AG04449 (cell line): ENCODE measurements at regions not wholly inside any gene's neighbourhood (a gene's known extent, or its start where the extent isn't known, plus 50 kb on each side); places are given as distances from the start of the nearest gene placed in this dataset.
A peak's percentile ranks its signal among the peaks of the same experiment; 100 is the strongest.

ENCODE experiments used
- CTCF ChIA-PET: fragments of 350-600 bp; formaldehyde crosslinking; extraction: SDS; loops from one replicate; lab custom pipeline; 2021; ENCODE audit warnings: antibody characterized with exemption; lab: Yijun Ruan, JAX
- POLR2A ChIA-PET: fragments of 400-600, 350-600 bp; formaldehyde crosslinking; extraction: SDS; loops from one replicate; lab custom pipeline; 2020; ENCODE audit warnings: antibody characterized with exemption, inconsistent platforms; lab: Yijun Ruan, JAX
- DNase-seq: peaks from one replicate; pipeline ENCODE4 v3.0.0-alpha.2; 2010; ENCODE audit warnings: low read depth, low spot score
- H3K4me3 ChIP-seq: 2 replicates; pipeline ENCODE4 v1.5.1; 2011; ENCODE audit warnings: low read depth, mild to moderate bottlenecking, control low read depth, low read length
- CTCF ChIP-seq: IDR thresholded peaks from one replicate; pipeline ENCODE4 v1.5.1; 2011; ENCODE audit warnings: mild to moderate bottlenecking, moderate library complexity, low read length, control low read depth, inconsistent platforms; ENCODE audit not compliant: insufficient read depth; ENCODE audit errors: missing control alignments

GRCh38 chr13:97873398-97873797 lies 80.1 kb upstream of the IPO5 start:
- TF ChIP-seq CTCF = no peak
- DNase-seq = no peak
- H3K4me3 ChIP-seq = no peak overlapping the region
- CTCF ChIA-PET = interaction anchor here (3.0 kb wide), 1 partner anchor 17 kb away, joined by 12 read pairs; no protein-coding TSS in a partner anchor
- POLR2A ChIA-PET = interaction anchor here (0.6 kb wide), 1 partner anchor 32 kb away, joined by 3 read pairs; no protein-coding TSS in a partner anchor

- no peak for TF ChIP-seq CTCF
- CTCF ChIA-PET = interaction anchor here (1.5 kb wide), 1 partner anchor 158 kb away, joined by 3 read pairs; no protein-coding TSS in a partner anchor
- POLR2A ChIA-PET = no interaction called here
- no peak overlapping the region for H3K4me3 ChIP-seq
- no peak for DNase-seq
Measured at GRCh38 chr13:97875218-97875617, 78.3 kb upstream of the IPO5 start.

GRCh38 chr13:97875911-97876310 lies 77.6 kb upstream of the IPO5 start:
- no peak for TF ChIP-seq CTCF
- ChIA-PET CTCF (no interaction called here), POLR2A (no interaction called here)
- H3K4me3 ChIP-seq = no peak overlapping the region
- no peak for DNase-seq

GRCh38 chr13:97878431-97879375 lies 74.8 kb upstream of the IPO5 start:
- TF ChIP-seq CTCF = no peak
- POLR2A ChIA-PET = interaction anchor here (0.5 kb wide), 1 partner anchor 248 kb away, joined by 5 read pairs; no protein-coding TSS in a partner anchor
- H3K4me3 ChIP-seq = no peak overlapping the region
- no peak for DNase-seq
- CTCF ChIA-PET = interaction anchor here (1.0 to 2.7 kb wide), 3 partner anchors 22 to 33 kb away, joined by 4 to 19 read pairs (median 7); no protein-coding TSS in a partner anchor

- TF ChIP-seq CTCF = no peak
- DNase-seq = peak; percentile 76
- CTCF ChIA-PET = interaction anchor here (1.0 to 2.7 kb wide), 5 partner anchors 9 to 32 kb away, joined by 3 to 19 read pairs (median 4); no protein-coding TSS in a partner anchor
- H3K4me3 ChIP-seq = no peak overlapping the region
- POLR2A ChIA-PET = no interaction called here
Measured at GRCh38 chr13:97879646-97880310, 73.7 kb upstream of the IPO5 start.
